ENCODE measurements at regions not wholly inside any gene's neighbourhood (a gene's known extent, or its start where the extent isn't known, plus 50 kb on each side); places are given as distances from the start of the nearest gene placed in this dataset.

DNA sequence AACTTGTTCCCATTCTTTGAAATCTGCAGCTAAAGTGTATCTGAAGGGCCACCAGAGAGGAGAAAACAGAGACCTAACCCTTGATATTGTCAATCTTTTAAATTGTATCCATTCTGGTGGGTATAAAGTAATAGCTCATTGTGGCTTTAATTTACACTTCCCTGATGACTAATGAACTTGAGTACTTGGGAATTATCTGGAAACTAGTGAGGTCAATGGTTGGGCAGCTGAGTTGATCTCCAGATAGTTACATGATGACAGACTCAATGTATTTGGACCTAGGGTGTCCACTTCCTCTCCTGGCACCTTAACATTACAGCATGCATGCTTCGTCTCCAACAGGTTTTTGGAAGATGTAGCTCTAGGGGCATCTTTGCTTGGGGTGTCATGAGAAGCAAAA, 195.2 kb downstream of the PDCD6IP start:
- DNase-seq (ENCODE audit: extremely low spot score): no peak
- CTCF ChIA-PET: interaction anchor here (0.6 to 4.8 kb wide), 6 partner anchors 8 to 1915 kb away, joined by 3 to 17 read pairs (median 4); no protein-coding TSS in a partner anchor
- TF ChIP-seq, protein P1, sequence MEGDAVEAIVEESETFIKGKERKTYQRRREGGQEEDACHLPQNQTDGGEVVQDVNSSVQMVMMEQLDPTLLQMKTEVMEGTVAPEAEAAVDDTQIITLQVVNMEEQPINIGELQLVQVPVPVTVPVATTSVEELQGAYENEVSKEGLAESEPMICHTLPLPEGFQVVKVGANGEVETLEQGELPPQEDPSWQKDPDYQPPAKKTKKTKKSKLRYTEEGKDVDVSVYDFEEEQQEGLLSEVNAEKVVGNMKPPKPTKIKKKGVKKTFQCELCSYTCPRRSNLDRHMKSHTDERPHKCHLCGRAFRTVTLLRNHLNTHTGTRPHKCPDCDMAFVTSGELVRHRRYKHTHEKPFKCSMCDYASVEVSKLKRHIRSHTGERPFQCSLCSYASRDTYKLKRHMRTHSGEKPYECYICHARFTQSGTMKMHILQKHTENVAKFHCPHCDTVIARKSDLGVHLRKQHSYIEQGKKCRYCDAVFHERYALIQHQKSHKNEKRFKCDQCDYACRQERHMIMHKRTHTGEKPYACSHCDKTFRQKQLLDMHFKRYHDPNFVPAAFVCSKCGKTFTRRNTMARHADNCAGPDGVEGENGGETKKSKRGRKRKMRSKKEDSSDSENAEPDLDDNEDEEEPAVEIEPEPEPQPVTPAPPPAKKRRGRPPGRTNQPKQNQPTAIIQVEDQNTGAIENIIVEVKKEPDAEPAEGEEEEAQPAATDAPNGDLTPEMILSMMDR (IDR thresholded peaks at IDR 0.05; ENCODE audit: control extremely low read depth, extremely low read depth, low read depth, missing control alignments): no peak
- POLR2A ChIA-PET: no interaction called here

DNA sequence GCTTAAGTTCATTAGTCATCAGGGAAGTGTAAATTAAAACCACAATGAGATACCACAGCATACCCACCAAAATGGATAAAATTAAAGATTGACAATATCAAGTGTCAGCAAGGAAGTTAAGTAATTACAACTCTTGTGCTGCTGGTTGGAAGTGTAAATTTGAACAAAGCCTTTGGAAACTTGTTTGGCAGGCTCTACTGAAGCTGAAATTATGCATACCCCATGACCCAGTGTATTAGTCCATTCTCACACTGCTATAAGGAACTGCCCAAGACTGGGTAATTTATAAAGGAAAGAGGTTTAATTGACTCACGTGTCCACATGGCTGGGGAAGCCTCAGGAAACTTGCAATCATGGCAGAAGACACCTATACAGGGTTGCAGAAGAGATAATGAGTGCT, 196.1 kb downstream of the PDCD6IP start:
- CTCF ChIA-PET: no interaction called here
- no peak for DNase-seq (ENCODE audit: extremely low spot score)
- TF ChIP-seq, protein P1 (IDR thresholded peaks at IDR 0.05; ENCODE audit: control extremely low read depth, extremely low read depth, low read depth, missing control alignments): no peak
- POLR2A ChIA-PET: no interaction called here

DNA sequence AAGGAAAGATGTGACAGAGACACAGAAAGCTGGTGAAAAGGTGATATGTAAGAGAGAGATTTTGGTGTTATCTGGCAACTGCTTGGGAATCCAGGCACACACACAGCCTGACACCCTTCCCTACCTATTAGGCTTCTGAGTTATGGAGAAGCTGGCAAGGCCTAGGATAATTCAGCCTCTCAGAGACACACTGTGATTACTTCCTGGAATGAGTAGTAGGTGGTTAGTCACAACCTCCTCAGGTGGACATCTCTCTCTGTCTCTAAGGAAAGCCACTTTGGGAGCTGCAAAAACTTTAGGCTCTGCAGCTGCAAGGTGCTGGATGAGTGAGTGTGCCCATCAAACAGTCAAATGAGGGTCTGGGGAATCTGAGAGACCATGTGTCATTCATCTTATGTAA, 201.9 kb downstream of the PDCD6IP start:
- DNase-seq (ENCODE audit: extremely low spot score): no peak
- ChIA-PET CTCF (interaction anchor here (5.2 kb wide), 1 partner anchor 8 kb away, joined by 17 read pairs; no protein-coding TSS in a partner anchor), POLR2A (no interaction called here)
- TF ChIP-seq, protein P1 (IDR thresholded peaks at IDR 0.05; ENCODE audit: control extremely low read depth, extremely low read depth, low read depth, missing control alignments): no peak

DNA sequence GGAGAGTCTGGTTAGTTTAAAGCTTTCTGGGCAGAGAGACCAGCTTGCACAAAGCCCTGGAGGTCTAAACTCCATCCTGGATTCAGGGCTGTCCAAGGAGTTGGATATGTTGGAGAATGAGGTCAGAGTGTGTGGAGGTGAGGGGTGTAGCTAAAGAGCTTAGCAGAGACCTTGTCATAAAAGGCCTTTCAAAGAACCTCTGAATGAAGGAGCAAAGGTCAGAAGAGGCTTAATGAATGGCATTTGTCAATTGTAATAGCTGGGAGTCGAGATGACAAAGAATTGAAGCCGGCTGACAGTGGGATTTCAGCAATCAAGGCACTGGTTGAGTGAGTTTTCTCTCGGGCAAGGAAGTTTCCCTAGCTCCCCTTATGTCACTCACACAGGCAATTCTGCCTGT, 202.6 kb downstream of the PDCD6IP start:
- TF ChIP-seq, protein P1 (IDR thresholded peaks at IDR 0.05; ENCODE audit: control extremely low read depth, extremely low read depth, low read depth, missing control alignments): no peak
- CTCF ChIA-PET: interaction anchor here (5.2 kb wide), 1 partner anchor 9 kb away, joined by 17 read pairs; no protein-coding TSS in a partner anchor
- DNase-seq (ENCODE audit: extremely low spot score): no peak
- POLR2A ChIA-PET: no interaction called here

DNA sequence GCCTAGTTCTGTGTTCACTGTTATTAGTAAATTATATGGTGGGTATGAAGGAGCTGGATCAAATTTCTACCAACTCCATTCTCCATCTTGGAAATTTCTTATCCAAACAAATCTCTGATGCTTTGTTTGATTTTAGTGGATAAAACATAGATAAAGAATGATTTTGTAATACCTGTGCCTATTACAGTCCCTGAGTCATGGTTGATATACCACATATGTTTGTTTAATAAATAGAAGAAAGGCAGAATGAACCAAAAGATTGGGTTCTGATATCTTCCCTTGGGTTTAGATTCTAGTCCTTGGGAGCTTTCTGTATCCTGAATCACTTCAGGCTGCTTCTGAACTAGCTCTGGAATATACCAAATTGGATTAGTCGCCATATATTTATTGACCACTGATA, 203.6 kb downstream of the PDCD6IP start:
- ChIA-PET CTCF (interaction anchor here (1.7 to 5.2 kb wide), 2 partner anchors 9 to 10 kb away, joined by 3 to 17 read pairs; no protein-coding TSS in a partner anchor), POLR2A (no interaction called here)
- no peak for DNase-seq (ENCODE audit: extremely low spot score)
- TF ChIP-seq, protein P1 (IDR thresholded peaks at IDR 0.05; ENCODE audit: control extremely low read depth, extremely low read depth, low read depth, missing control alignments): no peak

DNA sequence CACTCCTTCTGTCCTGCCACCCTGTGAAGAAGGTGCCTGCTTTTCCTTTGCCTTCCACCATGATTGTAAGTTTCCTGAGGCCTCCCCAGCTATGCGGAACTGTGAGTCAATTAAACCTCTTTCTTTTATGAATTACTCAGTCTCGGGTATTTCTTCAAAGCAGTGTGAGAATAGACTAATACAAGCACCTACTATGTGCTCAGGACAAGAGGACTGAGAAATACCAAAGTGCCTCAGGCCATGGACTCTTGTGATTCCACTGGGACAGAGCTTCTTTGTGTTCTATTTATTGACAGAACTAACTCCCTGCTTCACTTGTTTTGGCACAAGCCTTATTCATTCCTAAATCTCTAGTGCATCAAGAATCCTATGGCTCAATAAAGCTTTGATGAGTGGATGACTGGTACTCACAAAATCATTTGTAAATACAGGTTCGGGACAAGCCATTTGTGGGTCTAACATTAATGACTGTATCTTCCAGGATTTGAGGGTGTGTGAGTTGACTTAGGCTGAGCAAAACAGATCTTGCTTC, 204.2 kb downstream of the PDCD6IP start:
- POLR2A ChIA-PET: no interaction called here
- TF ChIP-seq, protein P1 (IDR thresholded peaks at IDR 0.05; ENCODE audit: control extremely low read depth, extremely low read depth, low read depth, missing control alignments): no peak
- no peak for DNase-seq (ENCODE audit: extremely low spot score)
- CTCF ChIA-PET: interaction anchor here (1.7 to 5.2 kb wide), 2 partner anchors 9 to 11 kb away, joined by 3 to 17 read pairs; no protein-coding TSS in a partner anchor
